ENCODE measurements at regions not wholly inside any gene's neighbourhood (a gene's known extent, or its start where the extent isn't known, plus 50 kb on each side); places are given as distances from the start of the nearest gene placed in this dataset.

DNA sequence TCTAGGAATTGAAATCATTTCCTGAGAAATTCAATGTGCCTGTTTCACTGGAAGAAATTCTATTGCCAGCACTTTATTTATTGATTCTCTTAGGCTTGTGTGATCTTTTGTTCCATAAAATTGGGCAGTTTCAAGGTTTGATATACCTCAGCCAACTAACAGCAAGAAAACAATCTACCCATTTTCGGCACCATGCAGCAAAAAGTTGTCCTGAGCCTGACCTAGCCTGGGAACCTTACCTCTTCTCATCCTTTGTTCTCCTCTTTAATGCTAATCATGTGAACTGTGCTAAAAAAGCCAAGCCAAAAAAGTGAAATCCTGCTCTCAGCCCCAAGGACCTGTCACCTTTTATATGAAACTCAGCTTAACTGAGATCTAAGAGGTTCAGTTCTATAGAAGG lies 477.3 kb downstream of the SUCLA2 start:
- Histone ChIP-seq H3K36me3 (ENCODE audit: control insufficient read depth, insufficient read depth, low read length) (no peaks in the 10 kb centered on the region), H3K27me3 (ENCODE audit: control insufficient read depth, insufficient read depth, low read length) (no peaks in the 10 kb centered on the region), H3K4me3 (ENCODE audit: low read depth, low read length) (no peak overlapping the region)
- no peak for FAIRE-seq
- TF ChIP-seq, protein P1, sequence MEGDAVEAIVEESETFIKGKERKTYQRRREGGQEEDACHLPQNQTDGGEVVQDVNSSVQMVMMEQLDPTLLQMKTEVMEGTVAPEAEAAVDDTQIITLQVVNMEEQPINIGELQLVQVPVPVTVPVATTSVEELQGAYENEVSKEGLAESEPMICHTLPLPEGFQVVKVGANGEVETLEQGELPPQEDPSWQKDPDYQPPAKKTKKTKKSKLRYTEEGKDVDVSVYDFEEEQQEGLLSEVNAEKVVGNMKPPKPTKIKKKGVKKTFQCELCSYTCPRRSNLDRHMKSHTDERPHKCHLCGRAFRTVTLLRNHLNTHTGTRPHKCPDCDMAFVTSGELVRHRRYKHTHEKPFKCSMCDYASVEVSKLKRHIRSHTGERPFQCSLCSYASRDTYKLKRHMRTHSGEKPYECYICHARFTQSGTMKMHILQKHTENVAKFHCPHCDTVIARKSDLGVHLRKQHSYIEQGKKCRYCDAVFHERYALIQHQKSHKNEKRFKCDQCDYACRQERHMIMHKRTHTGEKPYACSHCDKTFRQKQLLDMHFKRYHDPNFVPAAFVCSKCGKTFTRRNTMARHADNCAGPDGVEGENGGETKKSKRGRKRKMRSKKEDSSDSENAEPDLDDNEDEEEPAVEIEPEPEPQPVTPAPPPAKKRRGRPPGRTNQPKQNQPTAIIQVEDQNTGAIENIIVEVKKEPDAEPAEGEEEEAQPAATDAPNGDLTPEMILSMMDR (IDR thresholded peaks at IDR 0.05; ENCODE audit: insufficient read depth, low read length, severe bottlenecking), result no peak
- DNase-seq (ENCODE audit: low read depth), result no peak

DNA sequence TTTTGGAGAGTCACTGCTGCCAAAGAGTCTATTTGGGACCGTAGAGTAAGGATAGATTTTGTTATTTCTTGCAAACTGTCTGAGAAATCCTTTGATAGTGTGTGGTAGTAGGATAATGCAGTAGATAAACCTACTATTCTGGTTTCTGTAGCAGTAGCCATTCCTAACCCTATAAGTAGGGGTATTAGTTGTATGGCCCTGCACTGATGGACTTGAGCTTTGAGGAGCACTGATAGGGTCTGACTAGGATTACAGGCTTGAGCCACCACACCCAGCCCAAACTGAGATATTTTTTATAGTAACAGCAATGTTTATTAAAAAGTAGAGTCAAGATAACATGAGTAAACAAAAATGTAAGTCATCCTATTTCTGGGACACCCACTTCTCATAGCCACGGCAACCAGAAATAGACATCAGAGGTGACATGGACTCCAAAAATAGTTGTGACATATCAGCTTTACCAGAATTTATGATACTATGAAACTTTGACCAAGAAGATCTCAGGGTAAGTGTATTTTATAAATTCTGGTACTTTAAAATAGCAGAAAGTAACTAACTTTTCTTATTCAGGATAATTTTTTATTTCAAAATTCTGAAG lies 479.1 kb downstream of the SUCLA2 start:
- TF ChIP-seq, protein P1 (IDR thresholded peaks at IDR 0.05; ENCODE audit: insufficient read depth, low read length, severe bottlenecking), result no peak
- no peak for FAIRE-seq
- no peak for DNase-seq (ENCODE audit: low read depth)
- H3K36me3 ChIP-seq (ENCODE audit: control insufficient read depth, insufficient read depth, low read length), result no peaks in the 10 kb centered on the region
- H3K27me3 ChIP-seq (ENCODE audit: control insufficient read depth, insufficient read depth, low read length), result no peaks in the 10 kb centered on the region
- H3K4me3 ChIP-seq (ENCODE audit: low read depth, low read length), result no peak overlapping the region

DNA sequence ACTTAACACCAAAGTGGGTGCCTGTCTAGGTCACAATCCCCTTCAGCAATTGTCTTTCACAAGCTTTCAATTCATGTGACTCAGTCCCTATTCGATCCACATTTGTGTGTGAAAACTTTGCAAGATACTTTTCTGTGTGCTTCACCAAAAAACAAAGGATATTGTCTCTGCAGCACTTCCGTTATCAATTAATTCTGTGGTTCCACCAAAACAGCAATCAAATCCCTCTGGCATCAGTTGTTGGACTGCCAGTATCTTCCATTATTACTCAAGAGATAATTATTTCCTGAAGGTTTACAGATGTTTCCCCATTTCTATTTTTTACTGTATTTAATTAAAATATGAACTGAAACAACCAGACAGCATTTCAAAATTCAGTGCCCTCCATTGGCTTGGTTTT lies 481.4 kb downstream of the SUCLA2 start:
- TF ChIP-seq, protein P1 (IDR thresholded peaks at IDR 0.05; ENCODE audit: insufficient read depth, low read length, severe bottlenecking), result no peak
- FAIRE-seq, result no peak

DNA sequence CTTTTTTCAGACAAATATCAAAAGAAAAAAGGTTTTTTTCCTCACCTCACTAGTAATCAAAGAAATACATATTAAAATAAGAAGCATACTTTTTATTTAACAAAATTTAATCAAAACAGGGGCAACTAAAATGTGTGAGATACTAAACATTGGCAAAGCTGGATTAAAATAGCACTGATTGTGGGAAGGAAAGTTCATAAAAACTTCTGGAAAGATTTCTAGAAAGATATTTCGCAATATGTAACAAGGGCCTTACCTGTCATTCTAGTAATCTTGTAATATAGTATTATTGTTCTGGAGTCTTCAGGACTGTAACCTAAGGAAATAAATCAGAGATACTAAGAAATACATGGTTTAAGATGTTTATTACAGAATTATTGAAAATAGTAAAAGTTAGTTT lies 482.5 kb downstream of the SUCLA2 start:
- no peak for FAIRE-seq
- no peak for DNase-seq (ENCODE audit: low read depth)
- no peak overlapping the region for H3K4me3 ChIP-seq (ENCODE audit: low read depth, low read length)
- TF ChIP-seq, protein P1 (IDR thresholded peaks at IDR 0.05; ENCODE audit: insufficient read depth, low read length, severe bottlenecking), result no peak
- no peaks in the 10 kb centered on the region for H3K27me3 ChIP-seq (ENCODE audit: control insufficient read depth, insufficient read depth, low read length)
- H3K36me3 ChIP-seq (ENCODE audit: control insufficient read depth, insufficient read depth, low read length), result no peaks in the 10 kb centered on the region

More for the DNA sequence above, 481.4 kb downstream of the SUCLA2 start:
- Histone ChIP-seq H3K4me3 (ENCODE audit: low read depth, low read length) (no peak overlapping the region), H3K36me3 (ENCODE audit: control insufficient read depth, insufficient read depth, low read length) (no peaks in the 10 kb centered on the region), H3K27me3 (ENCODE audit: control insufficient read depth, insufficient read depth, low read length) (no peaks in the 10 kb centered on the region)
- DNase-seq (ENCODE audit: low read depth), result no peak

DNA sequence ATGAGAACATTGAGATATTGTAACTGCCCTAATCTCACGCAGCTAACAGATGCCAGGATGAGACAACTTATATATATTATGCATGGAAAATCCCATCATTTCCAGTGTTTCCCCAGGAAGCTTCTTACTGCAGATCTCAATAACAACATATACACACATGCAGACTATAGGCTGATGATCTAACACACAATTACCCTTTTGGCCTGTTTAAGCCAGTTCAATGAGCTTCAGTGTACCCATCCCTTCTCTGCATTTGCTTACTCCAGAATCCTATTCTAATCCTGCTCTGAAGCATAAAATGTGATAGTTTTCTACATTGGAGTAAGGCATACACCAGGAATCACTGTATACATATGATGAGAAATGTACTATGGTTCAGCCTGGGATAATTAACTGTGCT lies 489.4 kb downstream of the SUCLA2 start:
- DNase-seq (ENCODE audit: low read depth), result no peak
- FAIRE-seq, result no peak
- TF ChIP-seq, protein P1 (IDR thresholded peaks at IDR 0.05; ENCODE audit: insufficient read depth, low read length, severe bottlenecking), result no peak
- Histone ChIP-seq H3K36me3 (ENCODE audit: control insufficient read depth, insufficient read depth, low read length) (no peaks in the 10 kb centered on the region), H3K4me3 (ENCODE audit: low read depth, low read length) (no peak overlapping the region), H3K27me3 (ENCODE audit: control insufficient read depth, insufficient read depth, low read length) (no peaks in the 10 kb centered on the region)
